AG04449 (cell line): ENCODE measurements at regions not wholly inside any gene's neighbourhood (a gene's known extent, or its start where the extent isn't known, plus 50 kb on each side); places are given as distances from the start of the nearest gene placed in this dataset.
A peak's percentile ranks its signal among the peaks of the same experiment; 100 is the strongest.

ENCODE experiments used
- CTCF ChIA-PET: fragments of 350-600 bp; formaldehyde crosslinking; extraction: SDS; loops from one replicate; lab custom pipeline; 2021; ENCODE audit warnings: antibody characterized with exemption; lab: Yijun Ruan, JAX
- POLR2A ChIA-PET: fragments of 400-600, 350-600 bp; formaldehyde crosslinking; extraction: SDS; loops from one replicate; lab custom pipeline; 2020; ENCODE audit warnings: antibody characterized with exemption, inconsistent platforms; lab: Yijun Ruan, JAX
- DNase-seq: peaks from one replicate; pipeline ENCODE4 v3.0.0-alpha.2; 2010; ENCODE audit warnings: low read depth, low spot score
- H3K4me3 ChIP-seq: 2 replicates; pipeline ENCODE4 v1.5.1; 2011; ENCODE audit warnings: low read depth, mild to moderate bottlenecking, control low read depth, low read length
- CTCF ChIP-seq: IDR thresholded peaks from one replicate; pipeline ENCODE4 v1.5.1; 2011; ENCODE audit warnings: mild to moderate bottlenecking, moderate library complexity, low read length, control low read depth, inconsistent platforms; ENCODE audit not compliant: insufficient read depth; ENCODE audit errors: missing control alignments

DNA sequence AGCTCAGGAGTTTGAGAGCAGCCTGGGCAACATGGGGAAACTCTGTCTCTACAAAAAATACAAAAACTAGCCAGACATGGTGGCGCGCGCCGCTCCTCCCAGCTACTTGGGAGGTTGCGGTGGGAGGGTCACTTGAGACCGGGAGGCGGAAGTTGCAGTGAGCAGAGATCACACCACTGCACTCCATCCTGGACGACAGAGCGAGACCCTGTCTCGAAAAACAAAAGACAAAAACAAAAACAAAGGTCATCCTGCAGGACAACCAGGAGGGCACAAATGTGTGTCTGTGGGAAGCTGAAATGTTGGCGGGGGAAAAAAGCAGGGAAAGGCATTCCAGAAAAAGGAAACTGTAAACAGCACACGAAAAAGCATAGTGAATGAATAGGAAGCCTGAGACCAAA lies 104.1 kb upstream of the HNRNPU start:
- no peak for DNase-seq
- CTCF ChIA-PET: no interaction called here
- no peak for TF ChIP-seq CTCF
- no peak overlapping the region for H3K4me3 ChIP-seq
- POLR2A ChIA-PET: no interaction called here

GRCh38 chr1:244967159-244967558 lies 102.8 kb upstream of the HNRNPU start:
- DNase-seq: no peak
- CTCF ChIA-PET: no interaction called here
- TF ChIP-seq CTCF: no peak
- H3K4me3 ChIP-seq: no peak overlapping the region
- POLR2A ChIA-PET: no interaction called here

DNA sequence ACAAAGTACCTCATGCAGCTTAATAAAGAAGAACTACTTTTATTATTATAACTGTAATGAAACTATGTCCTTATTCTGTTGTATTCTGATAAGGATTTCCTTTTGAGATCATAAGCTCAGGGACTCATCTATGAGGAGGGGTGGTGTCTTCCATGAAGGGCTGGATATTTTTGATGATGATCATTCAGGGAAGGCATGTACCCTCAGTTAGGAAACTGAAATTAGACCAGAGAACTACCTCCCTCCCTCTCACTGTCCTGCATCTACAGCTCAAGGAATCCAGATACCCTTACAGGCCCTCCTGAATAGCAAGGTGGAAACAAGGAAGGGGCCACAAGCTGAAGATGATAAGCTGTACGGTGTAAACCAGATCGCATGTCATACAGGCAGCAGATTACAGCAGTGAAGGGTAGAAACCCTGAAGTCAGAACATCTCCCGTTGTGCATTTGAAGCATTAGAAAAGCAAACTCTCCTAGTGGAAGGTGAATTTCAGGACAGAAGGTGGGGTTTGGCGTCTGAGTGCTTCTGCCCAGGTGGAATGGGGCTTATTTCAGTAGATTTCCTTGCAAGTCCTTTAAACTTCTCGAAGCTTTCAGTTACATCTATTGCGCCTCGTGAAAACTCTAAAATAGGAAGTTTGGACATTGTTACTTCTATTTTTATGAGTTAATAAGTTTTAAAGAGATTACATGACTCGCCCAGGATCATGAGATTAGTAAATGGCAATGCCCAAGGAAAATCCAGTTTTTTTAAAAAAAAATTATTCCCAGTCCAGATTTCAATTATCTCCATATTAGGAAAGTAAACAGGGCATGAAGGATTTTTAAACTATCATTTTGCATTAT lies 101.1 kb upstream of the HNRNPU start:
- no peak for DNase-seq
- H3K4me3 ChIP-seq: no peak overlapping the region
- POLR2A ChIA-PET: interaction anchor here (1.3 kb wide), 1 partner anchor 102 kb away, joined by 5 read pairs; no protein-coding TSS in a partner anchor
- TF ChIP-seq CTCF: no peak
- CTCF ChIA-PET: interaction anchor here (1.3 kb wide), 1 partner anchor 50 kb away, joined by 3 read pairs; no protein-coding TSS in a partner anchor

DNA sequence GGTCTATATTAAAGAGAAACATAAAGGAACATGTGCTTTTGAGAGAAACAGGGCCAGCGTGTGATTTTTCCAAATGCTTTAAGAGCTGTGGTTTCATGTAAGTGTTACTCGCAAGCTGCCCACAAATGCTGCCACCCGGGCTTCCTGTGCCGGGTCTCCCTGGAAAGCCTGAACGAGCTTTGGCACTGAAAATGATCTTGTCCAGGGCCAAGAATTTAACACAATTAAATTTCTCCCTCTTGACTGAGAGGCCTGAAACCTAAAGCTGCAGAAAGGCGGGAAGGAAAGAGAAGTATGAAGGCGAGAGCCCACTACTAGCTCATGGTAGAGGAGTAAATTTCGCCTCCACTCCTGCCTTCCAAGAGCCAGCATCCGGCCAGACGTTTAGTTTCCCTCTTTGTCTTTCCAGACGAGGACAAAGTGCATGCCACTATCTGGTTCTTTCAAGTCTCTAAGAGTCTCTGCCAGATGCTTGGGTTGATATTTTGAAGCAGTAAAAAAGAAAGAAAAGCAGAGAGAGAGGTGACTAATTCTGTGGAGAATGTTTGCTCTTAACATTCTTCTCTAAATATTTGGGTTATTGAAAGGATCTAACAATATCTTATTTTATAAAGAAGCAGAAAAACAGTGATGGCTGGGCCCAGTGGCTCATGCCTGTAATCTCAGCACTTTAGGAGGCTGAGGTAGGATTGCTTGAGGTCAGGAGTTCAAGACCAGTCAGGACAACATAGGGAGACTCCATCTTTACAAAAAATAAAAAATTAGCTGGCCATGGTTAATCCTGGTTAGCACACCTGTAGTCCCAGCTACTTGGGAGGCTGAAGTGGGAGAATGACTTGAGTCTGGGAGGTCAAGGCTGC lies 100.0 kb upstream of the HNRNPU start:
- DNase-seq: peak; percentile 38
- H3K4me3 ChIP-seq: peak overlapping the region; percentile 29
- ChIA-PET POLR2A (interaction anchor here (1.3 kb wide), 1 partner anchor 101 kb away, joined by 5 read pairs; no protein-coding TSS in a partner anchor), CTCF (interaction anchor here (1.1 to 1.3 kb wide), 2 partner anchors 49 to 167 kb away, joined by 3 read pairs; no protein-coding TSS in a partner anchor)
- no peak for TF ChIP-seq CTCF

DNA sequence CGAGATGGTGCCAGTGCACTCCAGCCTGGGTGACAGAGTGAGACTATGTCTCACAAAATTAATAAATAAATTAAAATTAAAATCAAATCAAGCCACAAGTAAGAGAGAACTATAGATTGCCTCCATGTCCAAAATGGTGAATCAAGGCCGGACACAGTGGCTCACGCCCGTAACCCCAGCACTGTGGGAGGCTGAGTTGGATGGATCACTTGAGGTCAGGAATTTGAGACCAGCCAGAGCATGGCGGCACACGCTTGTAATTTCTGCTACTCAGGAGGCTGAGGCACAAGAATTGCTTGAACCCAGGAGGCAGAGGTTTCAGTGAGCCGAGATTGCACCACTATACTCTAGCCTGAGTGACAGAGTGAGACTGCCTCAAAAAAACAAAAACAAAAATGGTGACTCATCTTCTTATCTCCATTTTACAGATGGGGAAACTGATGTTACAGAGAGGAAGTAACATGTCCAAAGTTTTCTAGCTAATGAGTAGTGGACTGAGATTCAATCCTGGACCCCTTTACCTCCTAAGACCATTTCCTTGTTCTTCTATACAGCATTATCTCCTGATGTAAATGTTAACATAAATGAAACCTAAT lies 99.0 kb upstream of the HNRNPU start:
- DNase-seq: no peak
- no peak for TF ChIP-seq CTCF
- no peak overlapping the region for H3K4me3 ChIP-seq
- CTCF ChIA-PET: interaction anchor here (1.1 kb wide), 1 partner anchor 166 kb away, joined by 3 read pairs; no protein-coding TSS in a partner anchor
- POLR2A ChIA-PET: no interaction called here
